ENCODE measurements at regions not wholly inside any gene's neighbourhood (a gene's known extent, or its start where the extent isn't known, plus 50 kb on each side); places are given as distances from the start of the nearest gene placed in this dataset.

GRCh38 chr2:172294983-172295382 lies 132.4 kb upstream of the ITGA6 start:
- no peaks in the 10 kb centered on the region for H3K36me3 Mint-ChIP-seq (ENCODE audit: low read depth)
- peaks cover 6% of the 10 kb centered on the region for H3K4me1 Mint-ChIP-seq (ENCODE audit: low read depth)
- H3K27me3 Mint-ChIP-seq (ENCODE audit: low read depth): peaks cover 9% of the 10 kb centered on the region
- no peaks in the 10 kb centered on the region for H3K9me3 Mint-ChIP-seq (ENCODE audit: low read depth)
- H3K27ac Mint-ChIP-seq (ENCODE audit: unreplicated experiment): no peak overlapping the region
- TF ChIP-seq, protein P1, sequence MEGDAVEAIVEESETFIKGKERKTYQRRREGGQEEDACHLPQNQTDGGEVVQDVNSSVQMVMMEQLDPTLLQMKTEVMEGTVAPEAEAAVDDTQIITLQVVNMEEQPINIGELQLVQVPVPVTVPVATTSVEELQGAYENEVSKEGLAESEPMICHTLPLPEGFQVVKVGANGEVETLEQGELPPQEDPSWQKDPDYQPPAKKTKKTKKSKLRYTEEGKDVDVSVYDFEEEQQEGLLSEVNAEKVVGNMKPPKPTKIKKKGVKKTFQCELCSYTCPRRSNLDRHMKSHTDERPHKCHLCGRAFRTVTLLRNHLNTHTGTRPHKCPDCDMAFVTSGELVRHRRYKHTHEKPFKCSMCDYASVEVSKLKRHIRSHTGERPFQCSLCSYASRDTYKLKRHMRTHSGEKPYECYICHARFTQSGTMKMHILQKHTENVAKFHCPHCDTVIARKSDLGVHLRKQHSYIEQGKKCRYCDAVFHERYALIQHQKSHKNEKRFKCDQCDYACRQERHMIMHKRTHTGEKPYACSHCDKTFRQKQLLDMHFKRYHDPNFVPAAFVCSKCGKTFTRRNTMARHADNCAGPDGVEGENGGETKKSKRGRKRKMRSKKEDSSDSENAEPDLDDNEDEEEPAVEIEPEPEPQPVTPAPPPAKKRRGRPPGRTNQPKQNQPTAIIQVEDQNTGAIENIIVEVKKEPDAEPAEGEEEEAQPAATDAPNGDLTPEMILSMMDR (IDR thresholded peaks at IDR 0.05): no peak
- H3K4me3 Mint-ChIP-seq (ENCODE audit: unreplicated experiment): no peak overlapping the region
- DNase-seq (ENCODE audit: low spot score): no peak

- H3K27me3 Mint-ChIP-seq (ENCODE audit: low read depth): peaks cover 9% of the 10 kb centered on the region
- peaks cover 2% of the 10 kb centered on the region for H3K9me3 Mint-ChIP-seq (ENCODE audit: low read depth)
- H3K4me3 Mint-ChIP-seq (ENCODE audit: unreplicated experiment): no peak overlapping the region
- no peak for DNase-seq (ENCODE audit: low spot score)
- no peak overlapping the region for H3K27ac Mint-ChIP-seq (ENCODE audit: unreplicated experiment)
- TF ChIP-seq, protein P1 (IDR thresholded peaks at IDR 0.05): no peak
- peaks cover 7% of the 10 kb centered on the region for H3K4me1 Mint-ChIP-seq (ENCODE audit: low read depth)
- no peaks in the 10 kb centered on the region for H3K36me3 Mint-ChIP-seq (ENCODE audit: low read depth)
Measured at GRCh38 chr2:172295677-172296076, 131.7 kb upstream of the ITGA6 start.

DNA sequence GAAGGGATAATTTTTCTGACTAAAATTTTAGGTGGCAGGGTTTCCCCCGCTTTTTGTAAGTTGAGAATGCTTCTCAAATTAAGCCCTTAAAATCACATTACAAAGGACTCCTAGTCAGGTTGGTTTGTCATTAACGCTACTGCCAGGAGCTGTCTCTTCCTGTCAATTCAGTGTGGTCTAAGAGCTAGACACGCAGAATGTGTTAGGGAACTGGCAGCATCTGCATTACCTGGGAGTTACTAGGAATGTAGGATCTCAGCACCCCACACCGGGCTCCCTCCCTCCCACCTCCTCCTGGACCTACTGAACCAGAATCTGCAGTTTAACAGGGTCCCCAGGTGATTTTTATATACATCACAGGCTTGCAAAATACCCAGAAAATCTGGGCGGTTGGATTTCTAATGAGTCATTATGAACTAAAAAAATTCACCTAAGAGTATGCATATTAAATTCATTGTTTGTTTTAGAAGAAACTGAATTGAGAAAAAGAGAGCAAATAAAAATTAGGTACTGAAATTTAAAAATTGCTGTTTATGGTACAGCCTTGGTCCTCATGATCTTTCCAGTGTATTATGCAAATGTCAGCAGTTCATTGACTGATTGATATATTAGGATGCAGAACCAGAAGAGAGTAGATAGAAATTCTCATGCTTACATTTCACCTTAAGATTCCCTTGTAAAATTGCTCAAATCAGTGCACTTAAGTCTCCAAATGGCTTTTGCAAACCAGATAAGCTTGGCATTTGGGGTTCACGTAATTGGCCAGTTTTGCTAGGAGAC lies 130.9 kb upstream of the ITGA6 start:
- H3K4me1 Mint-ChIP-seq (ENCODE audit: low read depth): peaks cover 7% of the 10 kb centered on the region
- no peak overlapping the region for H3K27ac Mint-ChIP-seq (ENCODE audit: unreplicated experiment)
- DNase-seq (ENCODE audit: low spot score): no peak
- no peaks in the 10 kb centered on the region for H3K36me3 Mint-ChIP-seq (ENCODE audit: low read depth)
- H3K9me3 Mint-ChIP-seq (ENCODE audit: low read depth): peaks cover 3% of the 10 kb centered on the region
- TF ChIP-seq, protein P1 (IDR thresholded peaks at IDR 0.05): no peak
- peaks cover 9% of the 10 kb centered on the region for H3K27me3 Mint-ChIP-seq (ENCODE audit: low read depth)
- no peak overlapping the region for H3K4me3 Mint-ChIP-seq (ENCODE audit: unreplicated experiment)

DNA sequence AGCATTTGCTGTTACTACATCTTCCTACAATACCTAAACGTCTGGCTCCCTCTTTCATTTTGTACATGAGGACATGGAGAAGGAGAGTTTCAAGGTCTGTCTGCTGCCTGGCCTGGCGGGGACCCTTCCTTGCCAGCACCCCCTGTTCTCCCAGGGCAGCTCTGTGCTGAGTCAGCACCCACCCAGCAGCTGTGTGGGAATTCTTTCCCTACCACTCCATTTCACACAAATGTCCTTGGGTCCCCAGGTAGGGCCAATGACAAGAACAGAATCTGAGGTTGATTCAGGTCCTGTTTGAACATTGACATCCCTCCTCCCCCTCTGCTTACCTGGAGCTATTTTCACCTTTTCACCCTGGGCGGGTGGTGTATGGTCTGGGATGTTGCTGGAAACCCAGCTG lies 129.9 kb upstream of the ITGA6 start:
- TF ChIP-seq, protein P1 (IDR thresholded peaks at IDR 0.05): no peak
- DNase-seq (ENCODE audit: low spot score): no peak
- Mint-ChIP-seq H3K4me1 (ENCODE audit: low read depth) (peaks cover 7% of the 10 kb centered on the region), H3K4me3 (ENCODE audit: unreplicated experiment) (no peak overlapping the region), H3K9me3 (ENCODE audit: low read depth) (peaks cover 3% of the 10 kb centered on the region), H3K27ac (ENCODE audit: unreplicated experiment) (no peak overlapping the region), H3K36me3 (ENCODE audit: low read depth) (no peaks in the 10 kb centered on the region), H3K27me3 (ENCODE audit: low read depth) (peaks cover 9% of the 10 kb centered on the region)

DNA sequence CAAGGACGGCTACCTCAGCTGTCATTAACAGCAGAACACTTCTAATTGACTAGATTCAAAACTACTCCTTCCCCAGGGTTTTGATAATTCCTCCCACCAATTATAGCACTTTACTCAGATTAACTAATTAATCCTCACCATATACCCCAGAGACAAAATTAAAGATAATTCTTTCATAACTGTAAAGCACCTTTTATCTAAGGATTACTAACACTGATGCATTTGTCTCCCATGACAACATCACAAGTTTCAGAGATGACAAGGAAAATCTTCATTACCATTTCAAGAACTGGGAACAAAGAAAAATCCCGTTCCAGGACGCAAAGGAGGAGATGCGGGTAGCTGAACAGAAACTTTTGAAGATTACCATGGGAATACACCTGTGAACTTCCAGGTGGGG lies 129.4 kb upstream of the ITGA6 start:
- H3K27me3 Mint-ChIP-seq (ENCODE audit: low read depth): peaks cover 9% of the 10 kb centered on the region
- H3K9me3 Mint-ChIP-seq (ENCODE audit: low read depth): peaks cover 3% of the 10 kb centered on the region
- no peaks in the 10 kb centered on the region for H3K36me3 Mint-ChIP-seq (ENCODE audit: low read depth)

More for the DNA sequence above, 129.4 kb upstream of the ITGA6 start:
- TF ChIP-seq, protein P1 (IDR thresholded peaks at IDR 0.05): no peak
- Mint-ChIP-seq H3K4me1 (ENCODE audit: low read depth) (peaks cover 7% of the 10 kb centered on the region), H3K4me3 (ENCODE audit: unreplicated experiment) (no peak overlapping the region), H3K27ac (ENCODE audit: unreplicated experiment) (no peak overlapping the region)
- no peak for DNase-seq (ENCODE audit: low spot score)

Data from chondrocyte (in vitro differentiated cells).